SK-N-MC (cell line): ENCODE measurements at regions not wholly inside any gene's neighbourhood (a gene's known extent, or its start where the extent isn't known, plus 50 kb on each side); places are given as distances from the start of the nearest gene placed in this dataset.

Experiments used
- EZH2 ChIP-seq: fragments of 200-600 bp; sonication (generic); IDR thresholded peaks from one replicate; pipeline ENCODE4 v1.6.1; 2017; ENCODE audit warnings: antibody characterized with exemption
- FOXP2 ChIP-seq: optimal IDR thresholded peaks from 2 replicates; pipeline ENCODE3; 2011; ENCODE audit warnings: mild to moderate bottlenecking, moderate library complexity; ENCODE audit not compliant: insufficient read depth; ENCODE audit errors: extremely low read length, control extremely low read depth
- POLR2AphosphoS5 ChIP-seq: IDR thresholded peaks from 2 replicates; pipeline ENCODE4 v1.6.1; 2012; ENCODE audit warnings: mild to moderate bottlenecking, low read depth, low read length, borderline replicate concordance

DNA sequence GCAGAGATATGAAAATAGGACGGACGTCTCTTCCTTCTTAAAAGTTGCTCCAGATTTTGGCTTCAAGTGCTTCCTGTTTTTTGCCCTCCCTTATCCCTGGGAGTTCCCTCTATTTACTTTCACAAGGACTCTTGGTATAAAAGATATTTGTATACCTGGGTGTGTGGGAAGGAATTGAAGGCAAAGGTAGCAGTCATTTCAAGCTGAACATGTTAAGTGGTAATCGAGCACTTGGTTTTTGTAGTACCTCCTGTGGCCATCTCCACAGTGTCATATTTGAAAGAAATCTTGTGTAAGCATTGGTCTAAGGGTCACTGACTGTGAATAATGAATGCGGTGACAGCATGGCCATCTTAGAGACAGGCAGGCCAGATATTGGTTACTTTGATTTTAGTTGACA lies 593.6 kb downstream of the MTRR start:
- TF ChIP-seq EZH2 (no peak), POLR2AphosphoS5 (no peak), FOXP2 (no peak)
